K562 (cell line): ENCODE measurements at regions not wholly inside any gene's neighbourhood (a gene's known extent, or its start where the extent isn't known, plus 50 kb on each side); places are given as distances from the start of the nearest gene placed in this dataset.

Experiments
- ATAC-seq: fragments of 200-7000 bp; cut with Tn5 transposase; 3 replicates; pipeline ENCODE4 v1.9.1; 2020; ENCODE audit warnings: moderate library complexity
- BruUV-seq: library from RNA; stranded (reverse); fragments of 400-500 nt; replicated peaks from 2 replicates; lab custom pipeline; 2021; lab: Mats Ljungman, UMichigan
- CTCF ChIA-PET: fragments of 300-600 bp; formaldehyde crosslinking; extraction: SDS; loops from one replicate; lab custom pipeline; 2021; ENCODE audit warnings: low intra/inter-chr PET ratio; lab: Yijun Ruan, JAX
- POLR2A ChIA-PET: fragments of 300-600, 350-650 bp; sonication (Branson Sonifier 250); formaldehyde crosslinking; extraction: SDS; loops from one replicate; lab custom pipeline; 2021; ENCODE audit warnings: antibody characterized with exemption, inconsistent platforms; lab: Yijun Ruan, JAX
- DNase-seq, 4 experiments: peaks; one replicate each; pipeline versions ENCODE4 v3.0.0 to v3.0.0-alpha.2; 2011 to 2018; ENCODE audit warnings: low spot score in 3 of 4, mixed read lengths in 3 of 4; ENCODE audit errors: extremely low read depth in 1 of 4
- FAIRE-seq: peaks from 2 replicates; lab custom pipeline; 2011; peaks lifted over from hg19 to GRCh38; lab: Jason Lieb, UNC
- H2AFZ ChIP-seq: 2 replicates; pipeline ENCODE4 v1.6.0; 2011; ENCODE audit warnings: low read depth, low read length, control low read depth, inconsistent platforms
- H3K27ac ChIP-seq: fragments of 200-600 bp; 3 replicates; pipeline ENCODE4 v1.8.0; 2011; ENCODE audit warnings: low read depth, mild to moderate bottlenecking, control low read depth, inconsistent platforms, low read length, moderate library complexity, mixed read lengths; ENCODE audit errors: extremely low read depth
- H3K27me3 ChIP-seq, 2 experiments: fragments of 300-600 bp in 1 of 2; 2 replicates in 1 of 2; 3 replicates in 1 of 2; pipeline versions ENCODE4 v1.6.0 to v1.8.0; 2011; ENCODE audit warnings: inconsistent platforms in 2 of 2, low read length in 2 of 2, mild to moderate bottlenecking in 1 of 2, mixed read lengths in 1 of 2, moderate library complexity in 1 of 2; ENCODE audit not compliant: control insufficient read depth in 2 of 2, insufficient read depth in 2 of 2
- H3K36me3 ChIP-seq: fragments of 300-600 bp; 3 replicates; pipeline ENCODE4 v1.8.0; 2011; ENCODE audit warnings: mild to moderate bottlenecking, low read length, inconsistent platforms; ENCODE audit not compliant: control insufficient read depth, insufficient read depth
- H3K4me1 ChIP-seq, 2 experiments: fragments of 200-600 bp in 1 of 2; replicated peaks in 1 of 2; 2 replicates in 1 of 2; 3 replicates in 1 of 2; pipeline versions ENCODE4 v1.5.1 to v1.8.0; 2011; ENCODE audit warnings: inconsistent platforms in 2 of 2, low read length in 2 of 2, mild to moderate bottlenecking in 1 of 2, mixed read lengths in 1 of 2, moderate library complexity in 1 of 2; ENCODE audit not compliant: control insufficient read depth in 2 of 2, insufficient read depth in 2 of 2
- H3K4me2 ChIP-seq: 2 replicates; pipeline ENCODE4 v1.6.1; 2011; ENCODE audit warnings: low read length, control low read depth, inconsistent platforms, mixed read lengths; ENCODE audit not compliant: insufficient read depth
- H3K4me3 ChIP-seq: fragments of 200-600 bp; sonication (generic), shearing (Covaris generic); 2 replicates; pipeline ENCODE4 v1.5.1; 2016; ENCODE audit warnings: control low read depth, inconsistent platforms
- H3K79me2 ChIP-seq: fragments of 200-600 bp; 3 replicates; pipeline ENCODE4 v1.8.0; 2011; ENCODE audit warnings: low read length, inconsistent platforms; ENCODE audit not compliant: control insufficient read depth, insufficient read depth
- H3K9ac ChIP-seq, 2 experiments: 2 replicates each; pipeline versions ENCODE4 v1.6.0 to v1.6.1; 2011; ENCODE audit warnings: low read depth in 2 of 2, low read length in 2 of 2, control low read depth in 1 of 2, inconsistent platforms in 1 of 2, mild to moderate bottlenecking in 1 of 2, mixed read lengths in 1 of 2; ENCODE audit not compliant: insufficient read depth in 1 of 2
- H3K9me1 ChIP-seq: one replicate; pipeline ENCODE4 v1.6.0; 2011; ENCODE audit warnings: inconsistent platforms, mild to moderate bottlenecking, low read length, moderate library complexity; ENCODE audit not compliant: control insufficient read depth, insufficient read depth
- H3K9me3 ChIP-seq: replicated peaks from 2 replicates; pipeline ENCODE4 v1.5.1; 2011; ENCODE audit warnings: low read depth, low read length, inconsistent platforms; ENCODE audit not compliant: control insufficient read depth, insufficient read depth
- H4K20me1 ChIP-seq: replicated peaks from 2 replicates; pipeline ENCODE4 v1.6.1; 2011; ENCODE audit warnings: low read length, inconsistent platforms, mixed read lengths; ENCODE audit not compliant: control insufficient read depth, insufficient read depth
- CC2D1A ChIP-seq: fragments of 450-650 bp; IDR thresholded peaks from 2 replicates; pipeline ENCODE4 v1.6.1; 2017; ENCODE audit warnings: mild to moderate bottlenecking
- ETV5 ChIP-seq: sonication (generic); formaldehyde crosslinking; IDR thresholded peaks from 2 replicates; pipeline ENCODE4 v1.4.0; 2020; ENCODE audit warnings: low read depth, mild to moderate bottlenecking, missing genetic modification reagents
- KLF13 ChIP-seq: fragments of 450-650 bp; IDR thresholded peaks from 2 replicates; pipeline ENCODE4 v1.6.1; 2016; ENCODE audit warnings: missing genetic modification characterization, low read depth, mild to moderate bottlenecking, missing compliant biosample characterization, moderate library complexity, borderline replicate concordance
- KLF6 ChIP-seq: fragments of 250-450 bp; sonication (Bioruptor Pico); IDR thresholded peaks from 2 replicates; pipeline ENCODE4 v1.4.0; 2020; ENCODE audit warnings: mild to moderate bottlenecking, moderate library complexity, borderline replicate concordance
- LCOR ChIP-seq: sonication (generic); formaldehyde crosslinking; IDR thresholded peaks from 2 replicates; pipeline ENCODE4 v1.8.0; 2022; ENCODE audit warnings: mild to moderate bottlenecking, missing genetic modification reagents
- NCOA1 ChIP-seq: fragments of 450-650 bp; IDR thresholded peaks from 2 replicates; pipeline ENCODE4 v1.6.1; 2016; ENCODE audit warnings: low read depth
- YY1 ChIP-seq, 3 experiments: IDR thresholded peaks; 2 replicates each; pipeline ENCODE4 v1.6.1; 2011; ENCODE audit warnings: low read length in 2 of 3, mild to moderate bottlenecking in 2 of 3, moderate library complexity in 2 of 3, borderline replicate concordance in 1 of 3, control low read depth in 1 of 3, low read depth in 1 of 3; ENCODE audit not compliant: insufficient read depth in 3 of 3, insufficient replicate concordance in 2 of 3, control insufficient read depth in 1 of 3, insufficient read length in 1 of 3; ENCODE audit errors: extremely low read depth in 1 of 3
- ZNF212 ChIP-seq: fragments of 450-650 bp; formaldehyde crosslinking; IDR thresholded peaks from 2 replicates; pipeline ENCODE4 v1.4.0; 2020; ENCODE audit warnings: mild to moderate bottlenecking
- ZNF551 ChIP-seq: fragments of 250-450 bp; sonication (Bioruptor Pico); IDR thresholded peaks from 2 replicates; pipeline ENCODE4 v1.5.0; 2021; ENCODE audit warnings: mild to moderate bottlenecking, moderate library complexity
- ZNF584 ChIP-seq: fragments of 200-800 bp; sonication (Bioruptor generic); IDR thresholded peaks from 2 replicates; pipeline ENCODE4 v1.6.1; 2016; ENCODE audit warnings: low read depth, mild to moderate bottlenecking, missing genetic modification characterization, missing compliant biosample characterization
- WGBS: fragments of 100-300 bp; shearing (Covaris generic); methylation state at CpG from one replicate; pipeline ENCODE4 v1.1.6; 2016; ENCODE audit warnings: low coverage, mixed read lengths; ENCODE audit not compliant: insufficient coverage; ENCODE audit errors: missing lambda C conversion rate; 5-methylcytosine and 5-hydroxymethylcytosine counted together
- in situ Hi-C: fragments of 300-500 bp; cut with MboI; formaldehyde crosslinking; loops from 4 replicates; pipeline ENCODE4 v1.15.0; 2018; ENCODE audit warnings: inconsistent platforms, mixed read lengths
- intact Hi-C: fragments of 100-400 bp; cut with micrococcal nuclease; formaldehyde crosslinking; loops from 2 replicates; pipeline ENCODE4 v1.14.2; 2022

GRCh38 chr4:17427991-17428390, 83.9 kb downstream of the QDPR start:
- Histone ChIP-seq H3K4me2 (no peak overlapping the region), H3K4me1 (no peaks in the 10 kb centered on the region), H3K9me1 (no peaks in the 10 kb centered on the region), H3K36me3 (no peaks in the 10 kb centered on the region), H3K9ac (no peak overlapping the region), H3K27ac (no peak overlapping the region), H2AFZ (no peak overlapping the region), H3K9me3 (no peaks in the 10 kb centered on the region), H3K4me3 (no peak overlapping the region), H3K79me2 (no peaks in the 10 kb centered on the region), H3K27me3 (peaks cover 0 to 3% of the 10 kb centered on the region in 2 experiments; a peak in 2 of 5 replicates), H4K20me1 (no peaks in the 10 kb centered on the region)
- no TSS peak for BruUV-seq
- intact Hi-C loops: no loop called here
- 0% methylated on average over 4 of the region's 4 CpGs for WGBS
- CTCF ChIA-PET: no interaction called here
- FAIRE-seq (no peak), DNase-seq (no peak), ATAC-seq (no peak)
- in situ Hi-C loops: no loop called here
- POLR2A ChIA-PET: interaction anchor here (0.5 to 2.1 kb wide), 4 partner anchors 9 to 129 kb away, joined by 3 to 6 read pairs (median 3); no protein-coding TSS in a partner anchor
- no peak for TF ChIP-seq ETV5 (CRISPR knock-in tag)
- TF ChIP-seq NCOA1: no peak
- no peak for TF ChIP-seq KLF6 (CRISPR knock-in tag)
- TF ChIP-seq CC2D1A: no peak
- no peak for TF ChIP-seq ZNF212 (CRISPR knock-in tag)
- no peak for TF ChIP-seq ZNF584 (CRISPR knock-in tag)
- TF ChIP-seq KLF13: no peak
- TF ChIP-seq ZNF551 (CRISPR knock-in tag): no peak
- no peak for TF ChIP-seq YY1 (IDR thresholded peaks at IDR 0.05; ENCODE audit: borderline replicate concordance in 1 of 3, control insufficient read depth in 1 of 3, extremely low read depth in 1 of 3, insufficient read depth in 3 of 3, insufficient read length in 1 of 3, insufficient replicate concordance in 2 of 3, low read depth in 1 of 3, low read length in 2 of 3)
- no peak for TF ChIP-seq LCOR (CRISPR knock-in tag)
